Activated CD8-positive, alpha-beta T cell treated with anti-CD3 and anti-CD28 coated beads for 36 hours (primary cell): ENCODE measurements at regions not wholly inside any gene's neighbourhood (a gene's known extent, or its start where the extent isn't known, plus 50 kb on each side); places are given as distances from the start of the nearest gene placed in this dataset.

ENCODE experiments used
- ATAC-seq: fragments of 200-7000 bp; cut with Tn5 transposase; one replicate; pipeline ENCODE4 v1.10.0; 2021; ENCODE audit warnings: mild to moderate bottlenecking, moderate library complexity
- CTCF ChIA-PET: fragments of 350-600 bp; sonication (Branson Sonifier 250); formaldehyde crosslinking; loops from one replicate; lab custom pipeline; 2021; ENCODE audit warnings: antibody characterized with exemption; lab: Charles Lee
- POLR2A ChIA-PET: fragments of 350-600 bp; sonication (Branson Sonifier 250); formaldehyde crosslinking; loops from one replicate; lab custom pipeline; 2021; ENCODE audit warnings: antibody characterized with exemption; lab: Charles Lee
- DNase-seq: peaks from one replicate; pipeline ENCODE4 v3.0.0-alpha.2; 2020
- H3K27ac Mint-ChIP-seq: one replicate; pipeline ENCODE4 v1.8.0; 2021; ENCODE audit warnings: mild to moderate bottlenecking, mixed read lengths
- H3K27me3 Mint-ChIP-seq: one replicate; pipeline ENCODE4 v1.8.0; 2021; ENCODE audit warnings: mixed read lengths
- H3K36me3 Mint-ChIP-seq: one replicate; pipeline ENCODE4 v1.8.0; 2021; ENCODE audit warnings: low read depth, mixed read lengths
- H3K4me1 Mint-ChIP-seq: one replicate; pipeline ENCODE4 v1.8.0; 2021; ENCODE audit warnings: low read depth, mixed read lengths
- H3K4me3 Mint-ChIP-seq: one replicate; pipeline ENCODE4 v1.8.0; 2021; ENCODE audit warnings: mild to moderate bottlenecking, moderate library complexity, mixed read lengths
- H3K9me3 Mint-ChIP-seq: one replicate; pipeline ENCODE4 v1.8.0; 2021; ENCODE audit warnings: mixed read lengths
- CTCF ChIP-seq: fragments of 200-600 bp; IDR thresholded peaks from one replicate; pipeline ENCODE4 v1.8.0; 2022; ENCODE audit warnings: antibody characterized with exemption, mild to moderate bottlenecking
- intact Hi-C: fragments of 100-400 bp; cut with micrococcal nuclease; formaldehyde crosslinking; loops from one replicate; pipeline ENCODE4 v1.10.0; 2022

- H3K4me3 Mint-ChIP-seq = no peak overlapping the region
- intact Hi-C loops = no loop called here
- no peaks in the 10 kb centered on the region for H3K4me1 Mint-ChIP-seq
- H3K36me3 Mint-ChIP-seq = no peaks in the 10 kb centered on the region
- ATAC-seq (no peak), DNase-seq (no peak)
- peaks cover 2% of the 10 kb centered on the region for H3K27me3 Mint-ChIP-seq
- ChIA-PET POLR2A (no interaction called here), CTCF (interaction anchor here (0.9 to 2.3 kb wide), 2 partner anchors 300 to 727 kb away, joined by 3 to 7 read pairs; no protein-coding TSS in a partner anchor)
- H3K9me3 Mint-ChIP-seq = no peaks in the 10 kb centered on the region
- H3K27ac Mint-ChIP-seq = no peak overlapping the region
- TF ChIP-seq CTCF = no peak
Observed at GRCh38 chr3:102529452-102529851, 94.6 kb downstream of the ZPLD1 start.

GRCh38 chr3:102530415-102531181 lies 95.8 kb downstream of the ZPLD1 start:
- ChIA-PET POLR2A (no interaction called here), CTCF (interaction anchor here (2.3 to 2.4 kb wide), 2 partner anchors 302 to 305 kb away, joined by 5 to 7 read pairs; no protein-coding TSS in a partner anchor)
- no peak for DNase-seq
- intact Hi-C loops = no loop called here
- peaks cover 2% of the 10 kb centered on the region for H3K27me3 Mint-ChIP-seq
- no peaks in the 10 kb centered on the region for H3K4me1 Mint-ChIP-seq
- H3K36me3 Mint-ChIP-seq = no peaks in the 10 kb centered on the region
- no peak overlapping the region for H3K4me3 Mint-ChIP-seq
- no peak for ATAC-seq
- H3K27ac Mint-ChIP-seq = no peak overlapping the region
- H3K9me3 Mint-ChIP-seq = no peaks in the 10 kb centered on the region
- TF ChIP-seq CTCF = no peak

- Mint-ChIP-seq H3K27me3 (peaks cover 2% of the 10 kb centered on the region), H3K27ac (no peak overlapping the region), H3K4me3 (no peak overlapping the region), H3K4me1 (no peaks in the 10 kb centered on the region), H3K36me3 (no peaks in the 10 kb centered on the region), H3K9me3 (no peaks in the 10 kb centered on the region)
- intact Hi-C loops = no loop called here
- ChIA-PET CTCF (interaction anchor here (2.4 kb wide), 1 partner anchor 306 kb away, joined by 5 read pairs; no protein-coding TSS in a partner anchor), POLR2A (no interaction called here)
- TF ChIP-seq CTCF = no peak
- ATAC-seq = no peak
- DNase-seq = no peak
Observed at GRCh38 chr3:102531686-102532085, 96.9 kb downstream of the ZPLD1 start.

GRCh38 chr3:102532901-102533300 lies 98.1 kb downstream of the ZPLD1 start:
- no peaks in the 10 kb centered on the region for H3K9me3 Mint-ChIP-seq
- TF ChIP-seq CTCF = no peak
- ChIA-PET POLR2A (no interaction called here), CTCF (interaction anchor here (1.8 kb wide), 1 partner anchor 304 kb away, joined by 18 read pairs; no protein-coding TSS in a partner anchor)
- H3K27ac Mint-ChIP-seq = no peak overlapping the region
- H3K4me1 Mint-ChIP-seq = no peaks in the 10 kb centered on the region
- ATAC-seq = peak; percentile 74
- H3K27me3 Mint-ChIP-seq = peaks cover 4% of the 10 kb centered on the region
- H3K4me3 Mint-ChIP-seq = no peak overlapping the region
- DNase-seq = peak; percentile 9
- intact Hi-C loops = no loop called here
- H3K36me3 Mint-ChIP-seq = no peaks in the 10 kb centered on the region

GRCh38 chr3:102533784-102534183 lies 99.0 kb downstream of the ZPLD1 start:
- ChIA-PET CTCF (interaction anchor here (1.4 to 1.8 kb wide), 2 partner anchors 9 to 305 kb away, joined by 3 to 18 read pairs; no protein-coding TSS in a partner anchor), POLR2A (no interaction called here)
- TF ChIP-seq CTCF = no peak
- Mint-ChIP-seq H3K9me3 (no peaks in the 10 kb centered on the region), H3K27me3 (peaks cover 7% of the 10 kb centered on the region), H3K4me1 (no peaks in the 10 kb centered on the region), H3K27ac (no peak overlapping the region), H3K4me3 (no peak overlapping the region), H3K36me3 (no peaks in the 10 kb centered on the region)
- intact Hi-C loops = no loop called here
- no peak for ATAC-seq
- DNase-seq = no peak
